ENCODE measurements at regions not wholly inside any gene's neighbourhood (a gene's known extent, or its start where the extent isn't known, plus 50 kb on each side); places are given as distances from the start of the nearest gene placed in this dataset.

GRCh38 chr3:106008766-106009165, 140.0 kb upstream of the CBLB start:
- H3K4me2 ChIP-seq (ENCODE audit: insufficient read depth, low read length, poor library complexity, severe bottlenecking): no peak overlapping the region
- no peak overlapping the region for H3K9ac ChIP-seq (ENCODE audit: low read depth, low read length, poor library complexity)
- H2BK12ac ChIP-seq (ENCODE audit: low read length): no peak overlapping the region
- H3K14ac ChIP-seq (ENCODE audit: low read length): no peak overlapping the region
- no peak overlapping the region for H2BK15ac ChIP-seq (ENCODE audit: low read length)
- H3K18ac ChIP-seq (ENCODE audit: low read length): no peak overlapping the region
- H2BK120ac ChIP-seq (ENCODE audit: low read depth, low read length): no peak overlapping the region
- H3K23ac ChIP-seq (ENCODE audit: low read depth, low read length, poor library complexity): no peak overlapping the region
- no peak overlapping the region for H3K4me3 ChIP-seq (ENCODE audit: low read length in 2 of 2)
- no peak overlapping the region for H4K91ac ChIP-seq (ENCODE audit: low read depth, low read length, poor library complexity)
- H3K4me1 ChIP-seq (ENCODE audit: control insufficient read depth in 2 of 2, insufficient read depth in 1 of 2, low read depth in 1 of 2, low read length in 2 of 2): no peaks in the 10 kb centered on the region
- no peak overlapping the region for H2BK5ac ChIP-seq (ENCODE audit: low read length)
- WGBS, 2 donors (ENCODE audit: extremely low coverage in 2 of 2, insufficient read length in 2 of 2, insufficient replicate concordance in 1 of 2): no CpG with 5 or more reads among the region's 1 CpG
- H4K8ac ChIP-seq (ENCODE audit: low read depth, low read length): no peak overlapping the region
- no peak overlapping the region for H2AK5ac ChIP-seq (ENCODE audit: low read depth, low read length)
- H3K79me1 ChIP-seq (ENCODE audit: low read depth, low read length): no peaks in the 10 kb centered on the region
- no peak overlapping the region for H3K27ac ChIP-seq (replicated peaks; ENCODE audit: low read length)
- H3K4ac ChIP-seq (ENCODE audit: low read length): no peak overlapping the region
- no peaks in the 10 kb centered on the region for H3K27me3 ChIP-seq (ENCODE audit: control insufficient read depth in 3 of 3, insufficient read depth in 3 of 3, low read depth in 1 of 3, low read length in 3 of 3)
- no peak overlapping the region for H2AFZ ChIP-seq (ENCODE audit: low read length)
- no peaks in the 10 kb centered on the region for H3K36me3 ChIP-seq (replicated peaks in 1 of 2; ENCODE audit: control insufficient read depth in 2 of 2, insufficient read depth in 2 of 2, low read length in 2 of 2)
- H3K9me3 ChIP-seq (replicated peaks in 1 of 2; ENCODE audit: control insufficient read depth in 2 of 2, insufficient read depth in 1 of 2, low read depth in 1 of 2, low read length in 2 of 2): no peaks in the 10 kb centered on the region
- DNase-seq (ENCODE audit: low spot score): no peak

GRCh38 chr3:106010829-106011228, 142.0 kb upstream of the CBLB start:
- no peak overlapping the region for H3K14ac ChIP-seq (ENCODE audit: low read length)
- DNase-seq (ENCODE audit: low spot score): no peak
- no peak overlapping the region for H3K4me3 ChIP-seq (ENCODE audit: low read length in 2 of 2)
- no peaks in the 10 kb centered on the region for H3K9me3 ChIP-seq (replicated peaks in 1 of 2; ENCODE audit: control insufficient read depth in 2 of 2, insufficient read depth in 1 of 2, low read depth in 1 of 2, low read length in 2 of 2)
- no peak overlapping the region for H3K9ac ChIP-seq (ENCODE audit: low read depth, low read length, poor library complexity)
- no peak overlapping the region for H3K18ac ChIP-seq (ENCODE audit: low read length)
- no peak overlapping the region for H3K27ac ChIP-seq (replicated peaks; ENCODE audit: low read length)
- no CpG with 5 or more reads among the region's 3 CpGs for WGBS, 2 donors (ENCODE audit: extremely low coverage in 2 of 2, insufficient read length in 2 of 2, insufficient replicate concordance in 1 of 2)
- no peaks in the 10 kb centered on the region for H3K27me3 ChIP-seq (ENCODE audit: control insufficient read depth in 3 of 3, insufficient read depth in 3 of 3, low read depth in 1 of 3, low read length in 3 of 3)
- no peak overlapping the region for H2BK5ac ChIP-seq (ENCODE audit: low read length)
- H2BK12ac ChIP-seq (ENCODE audit: low read length): no peak overlapping the region
- H2AFZ ChIP-seq (ENCODE audit: low read length): no peak overlapping the region
- no peaks in the 10 kb centered on the region for H3K4me1 ChIP-seq (ENCODE audit: control insufficient read depth in 2 of 2, insufficient read depth in 1 of 2, low read depth in 1 of 2, low read length in 2 of 2)
- H3K79me1 ChIP-seq (ENCODE audit: low read depth, low read length): no peaks in the 10 kb centered on the region
- no peak overlapping the region for H4K8ac ChIP-seq (ENCODE audit: low read depth, low read length)
- no peak overlapping the region for H3K4me2 ChIP-seq (ENCODE audit: insufficient read depth, low read length, poor library complexity, severe bottlenecking)
- H2AK5ac ChIP-seq (ENCODE audit: low read depth, low read length): no peak overlapping the region
- H2BK120ac ChIP-seq (ENCODE audit: low read depth, low read length): no peak overlapping the region
- no peaks in the 10 kb centered on the region for H3K36me3 ChIP-seq (replicated peaks in 1 of 2; ENCODE audit: control insufficient read depth in 2 of 2, insufficient read depth in 2 of 2, low read length in 2 of 2)
- H4K91ac ChIP-seq (ENCODE audit: low read depth, low read length, poor library complexity): no peak overlapping the region
- no peak overlapping the region for H3K4ac ChIP-seq (ENCODE audit: low read length)
- no peak overlapping the region for H3K23ac ChIP-seq (ENCODE audit: low read depth, low read length, poor library complexity)
- no peak overlapping the region for H2BK15ac ChIP-seq (ENCODE audit: low read length)

- no peak for DNase-seq (ENCODE audit: low spot score)
- Histone ChIP-seq H3K9me3 (replicated peaks in 1 of 2; ENCODE audit: control insufficient read depth in 2 of 2, insufficient read depth in 1 of 2, low read depth in 1 of 2, low read length in 2 of 2) (no peaks in the 10 kb centered on the region), H3K79me1 (ENCODE audit: low read depth, low read length) (no peaks in the 10 kb centered on the region), H2AFZ (ENCODE audit: low read length) (no peak overlapping the region), H3K4ac (ENCODE audit: low read length) (no peak overlapping the region), H4K91ac (ENCODE audit: low read depth, low read length, poor library complexity) (no peak overlapping the region), H4K8ac (ENCODE audit: low read depth, low read length) (no peak overlapping the region), H3K27ac (replicated peaks; ENCODE audit: low read length) (no peak overlapping the region), H3K36me3 (replicated peaks in 1 of 2; ENCODE audit: control insufficient read depth in 2 of 2, insufficient read depth in 2 of 2, low read length in 2 of 2) (no peaks in the 10 kb centered on the region), H3K14ac (ENCODE audit: low read length) (no peak overlapping the region), H3K4me1 (ENCODE audit: control insufficient read depth in 2 of 2, insufficient read depth in 1 of 2, low read depth in 1 of 2, low read length in 2 of 2) (no peaks in the 10 kb centered on the region), H3K27me3 (ENCODE audit: control insufficient read depth in 3 of 3, insufficient read depth in 3 of 3, low read depth in 1 of 3, low read length in 3 of 3) (no peaks in the 10 kb centered on the region), H2BK5ac (ENCODE audit: low read length) (no peak overlapping the region), H2AK5ac (ENCODE audit: low read depth, low read length) (no peak overlapping the region), H2BK15ac (ENCODE audit: low read length) (no peak overlapping the region), H3K4me3 (ENCODE audit: low read length in 2 of 2) (no peak overlapping the region), H2BK12ac (ENCODE audit: low read length) (no peak overlapping the region), H2BK120ac (ENCODE audit: low read depth, low read length) (no peak overlapping the region), H3K4me2 (ENCODE audit: insufficient read depth, low read length, poor library complexity, severe bottlenecking) (no peak overlapping the region), H3K9ac (ENCODE audit: low read depth, low read length, poor library complexity) (no peak overlapping the region), H3K23ac (ENCODE audit: low read depth, low read length, poor library complexity) (no peak overlapping the region), H3K18ac (ENCODE audit: low read length) (no peak overlapping the region)
- WGBS, 2 donors (ENCODE audit: extremely low coverage in 2 of 2, insufficient read length in 2 of 2, insufficient replicate concordance in 1 of 2): no CpG with 5 or more reads among the region's 2 CpGs
These were observed 145.2 kb upstream of the CBLB start for GRCh38 chr3:106013971-106014370.

- Histone ChIP-seq H2BK15ac (ENCODE audit: low read length) (no peak overlapping the region), H3K36me3 (replicated peaks in 1 of 2; ENCODE audit: control insufficient read depth in 2 of 2, insufficient read depth in 2 of 2, low read length in 2 of 2) (no peaks in the 10 kb centered on the region), H3K14ac (ENCODE audit: low read length) (no peak overlapping the region), H4K8ac (ENCODE audit: low read depth, low read length) (no peak overlapping the region), H3K4ac (ENCODE audit: low read length) (no peak overlapping the region), H3K9me3 (replicated peaks in 1 of 2; ENCODE audit: control insufficient read depth in 2 of 2, insufficient read depth in 1 of 2, low read depth in 1 of 2, low read length in 2 of 2) (no peaks in the 10 kb centered on the region), H2BK12ac (ENCODE audit: low read length) (no peak overlapping the region), H3K9ac (ENCODE audit: low read depth, low read length, poor library complexity) (no peak overlapping the region), H2BK120ac (ENCODE audit: low read depth, low read length) (no peak overlapping the region), H2AFZ (ENCODE audit: low read length) (no peak overlapping the region), H3K79me1 (ENCODE audit: low read depth, low read length) (no peaks in the 10 kb centered on the region), H3K4me2 (ENCODE audit: insufficient read depth, low read length, poor library complexity, severe bottlenecking) (no peak overlapping the region), H4K91ac (ENCODE audit: low read depth, low read length, poor library complexity) (no peak overlapping the region), H3K27me3 (ENCODE audit: control insufficient read depth in 3 of 3, insufficient read depth in 3 of 3, low read depth in 1 of 3, low read length in 3 of 3) (no peaks in the 10 kb centered on the region), H3K27ac (replicated peaks; ENCODE audit: low read length) (no peak overlapping the region), H3K18ac (ENCODE audit: low read length) (no peak overlapping the region), H3K23ac (ENCODE audit: low read depth, low read length, poor library complexity) (no peak overlapping the region), H3K4me3 (ENCODE audit: low read length in 2 of 2) (no peak overlapping the region), H2AK5ac (ENCODE audit: low read depth, low read length) (no peak overlapping the region), H2BK5ac (ENCODE audit: low read length) (no peak overlapping the region), H3K4me1 (ENCODE audit: control insufficient read depth in 2 of 2, insufficient read depth in 1 of 2, low read depth in 1 of 2, low read length in 2 of 2) (no peaks in the 10 kb centered on the region)
- WGBS, 2 donors (ENCODE audit: extremely low coverage in 2 of 2, insufficient read length in 2 of 2, insufficient replicate concordance in 1 of 2): no CpG with 5 or more reads among the region's 1 CpG
- no peak for DNase-seq (ENCODE audit: low spot score)
These were observed 145.7 kb upstream of the CBLB start for GRCh38 chr3:106014518-106014917.

All from neuronal stem cell (in vitro differentiated cells).